Keratinocyte (primary cell): ENCODE measurements at regions not wholly inside any gene's neighbourhood (a gene's known extent, or its start where the extent isn't known, plus 50 kb on each side); places are given as distances from the start of the nearest gene placed in this dataset.

Source experiments
- DNase-seq: peaks from one replicate; pipeline ENCODE4 v3.0.0-alpha.2; 2011; ENCODE audit warnings: low read depth, missing footprints, low spot score
- FAIRE-seq: peaks from 2 replicates; lab custom pipeline; 2011; peaks lifted over from hg19 to GRCh38; lab: Jason Lieb, UNC
- H2AFZ ChIP-seq: 2 replicates; pipeline ENCODE4 v1.6.0; 2012; ENCODE audit warnings: low read length, control low read depth, inconsistent platforms; ENCODE audit not compliant: control insufficient read depth
- H3K27ac ChIP-seq: 2 replicates; pipeline ENCODE4 v1.5.1; 2011; ENCODE audit warnings: low read length; ENCODE audit not compliant: control insufficient read depth, insufficient read depth
- H3K27me3 ChIP-seq: 3 replicates; pipeline ENCODE4 v1.6.0; 2011; ENCODE audit warnings: low read length; ENCODE audit not compliant: control insufficient read depth, insufficient read depth; ENCODE audit errors: extremely low read depth
- H3K36me3 ChIP-seq, 2 experiments: 2 replicates in 1 of 2; 3 replicates in 1 of 2; pipeline ENCODE4 v1.5.1; 2011; ENCODE audit warnings: low read length in 2 of 2, mild to moderate bottlenecking in 1 of 2; ENCODE audit not compliant: control insufficient read depth in 2 of 2, insufficient read depth in 2 of 2; ENCODE audit errors: extremely low read depth in 1 of 2
- H3K4me1 ChIP-seq: 3 replicates; pipeline ENCODE4 v1.5.1; 2011; ENCODE audit warnings: low read length; ENCODE audit not compliant: control insufficient read depth, insufficient read depth; ENCODE audit errors: extremely low read depth
- H3K4me2 ChIP-seq: 3 replicates; pipeline ENCODE4 v1.6.0; 2011; ENCODE audit warnings: low read depth, low read length; ENCODE audit not compliant: control insufficient read depth, insufficient read depth; ENCODE audit errors: extremely low read depth
- H3K4me3 ChIP-seq, 3 experiments: fragments of 200-600 bp in 1 of 3; sonication (generic) in 1 of 3; 2 replicates in 2 of 3; 3 replicates in 1 of 3; pipeline ENCODE4 v1.5.1; 2011 to 2016; ENCODE audit warnings: low read length in 3 of 3, mild to moderate bottlenecking in 3 of 3, control low read depth in 2 of 3, inconsistent platforms in 1 of 3, low read depth in 1 of 3, mixed read lengths in 1 of 3, mixed run types in 1 of 3, moderate library complexity in 1 of 3; ENCODE audit not compliant: control insufficient read depth in 2 of 3, insufficient read depth in 2 of 3; ENCODE audit errors: extremely low read depth in 1 of 3
- H3K79me2 ChIP-seq: 2 replicates; pipeline ENCODE4 v1.6.0; 2012; ENCODE audit warnings: low read length; ENCODE audit not compliant: control insufficient read depth, insufficient read depth
- H3K9ac ChIP-seq: 3 replicates; pipeline ENCODE4 v1.6.0; 2011; ENCODE audit warnings: low read length; ENCODE audit not compliant: control insufficient read depth, insufficient read depth; ENCODE audit errors: extremely low read depth
- H3K9me1 ChIP-seq: 3 replicates; pipeline ENCODE4 v1.6.0; 2011; ENCODE audit warnings: low read length; ENCODE audit not compliant: control insufficient read depth, insufficient read depth; ENCODE audit errors: extremely low read depth
- H3K9me3 ChIP-seq: 2 replicates; pipeline ENCODE4 v1.5.1; 2012; ENCODE audit warnings: low read depth, low read length; ENCODE audit not compliant: control insufficient read depth
- H4K20me1 ChIP-seq: 3 replicates; pipeline ENCODE4 v1.6.0; 2011; ENCODE audit warnings: low read length; ENCODE audit not compliant: control insufficient read depth, insufficient read depth; ENCODE audit errors: extremely low read depth
- CTCF ChIP-seq, 3 experiments: IDR thresholded peaks in 1 of 3; conservative IDR thresholded peaks in 1 of 3; optimal IDR thresholded peaks in 1 of 3; 2 replicates in 2 of 3; 3 replicates in 1 of 3; pipeline versions ENCODE3 to v1.5.1; 2011; ENCODE audit warnings: low read length in 3 of 3, mild to moderate bottlenecking in 3 of 3, moderate library complexity in 2 of 3, control low read depth in 1 of 3, inconsistent platforms in 1 of 3; ENCODE audit not compliant: insufficient read depth in 2 of 3; ENCODE audit errors: extremely low read depth in 1 of 3
- EZH2 ChIP-seq: IDR thresholded peaks from one replicate; pipeline ENCODE4 v1.6.1; 2012; ENCODE audit warnings: inconsistent platforms, mild to moderate bottlenecking, low read length, moderate library complexity
- dilution Hi-C: fragments of 300-500 bp; cut with MboI; formaldehyde crosslinking; loops from one replicate; pipeline ENCODE4 v1.7.0; 2020; ENCODE audit warnings: low sequenced_read_pairs; ENCODE audit not compliant: extremely low pct_ligation_motif_present

- Histone ChIP-seq H3K4me1 (no peaks in the 10 kb centered on the region), H4K20me1 (no peaks in the 10 kb centered on the region), H3K36me3 (no peaks in the 10 kb centered on the region), H3K4me3 (no peak overlapping the region), H3K79me2 (no peaks in the 10 kb centered on the region), H3K4me2 (no peak overlapping the region), H3K9me3 (no peaks in the 10 kb centered on the region), H3K27me3 (no peaks in the 10 kb centered on the region), H3K9me1 (no peaks in the 10 kb centered on the region), H3K9ac (no peak overlapping the region), H3K27ac (no peak overlapping the region), H2AFZ (no peak overlapping the region)
- dilution Hi-C loops: no loop called here
- TF ChIP-seq CTCF (optimal IDR thresholded peaks at IDR 0.05 in 1 of 3, IDR thresholded peaks at IDR 0.05 in 1 of 3, conservative IDR thresholded peaks at IDR 0.05 in 1 of 3; ENCODE audit: extremely low read depth in 1 of 3, insufficient read depth in 2 of 3, low read length in 3 of 3) (no peak), EZH2 (no peak)
- FAIRE-seq: no peak
- peak; percentile 13 for DNase-seq
Observed at GRCh38 chr1:195462646-195463045, 1145.6 kb downstream of the KCNT2 start.

- FAIRE-seq: no peak
- DNase-seq: no peak
- Histone ChIP-seq H3K9me1 (no peaks in the 10 kb centered on the region), H3K36me3 (no peaks in the 10 kb centered on the region), H3K4me3 (no peak overlapping the region), H3K4me1 (no peaks in the 10 kb centered on the region), H3K27ac (no peak overlapping the region), H3K27me3 (no peaks in the 10 kb centered on the region), H3K9ac (no peak overlapping the region), H2AFZ (no peak overlapping the region), H3K4me2 (no peak overlapping the region), H3K79me2 (no peaks in the 10 kb centered on the region), H4K20me1 (no peaks in the 10 kb centered on the region), H3K9me3 (no peaks in the 10 kb centered on the region)
- no peak for TF ChIP-seq EZH2
- TF ChIP-seq CTCF (optimal IDR thresholded peaks at IDR 0.05 in 1 of 3, IDR thresholded peaks at IDR 0.05 in 1 of 3, conservative IDR thresholded peaks at IDR 0.05 in 1 of 3; ENCODE audit: extremely low read depth in 1 of 3, insufficient read depth in 2 of 3, low read length in 3 of 3): no peak
- dilution Hi-C loops: no loop called here
Observed at GRCh38 chr1:195462152-195462551, 1146.1 kb downstream of the KCNT2 start.
